Stimulated activated CD4-positive, alpha-beta T cell treated with anti-CD3 and anti-CD28 coated beads, Interleukin-4, amount 100 ng/mL, for 4 hours (primary cell): ENCODE measurements at regions not wholly inside any gene's neighbourhood (a gene's known extent, or its start where the extent isn't known, plus 50 kb on each side); places are given as distances from the start of the nearest gene placed in this dataset.

Source experiments
- DNase-seq, 2 experiments: peaks; one replicate each; pipeline ENCODE4 v3.0.0-alpha.2; 2020

DNA sequence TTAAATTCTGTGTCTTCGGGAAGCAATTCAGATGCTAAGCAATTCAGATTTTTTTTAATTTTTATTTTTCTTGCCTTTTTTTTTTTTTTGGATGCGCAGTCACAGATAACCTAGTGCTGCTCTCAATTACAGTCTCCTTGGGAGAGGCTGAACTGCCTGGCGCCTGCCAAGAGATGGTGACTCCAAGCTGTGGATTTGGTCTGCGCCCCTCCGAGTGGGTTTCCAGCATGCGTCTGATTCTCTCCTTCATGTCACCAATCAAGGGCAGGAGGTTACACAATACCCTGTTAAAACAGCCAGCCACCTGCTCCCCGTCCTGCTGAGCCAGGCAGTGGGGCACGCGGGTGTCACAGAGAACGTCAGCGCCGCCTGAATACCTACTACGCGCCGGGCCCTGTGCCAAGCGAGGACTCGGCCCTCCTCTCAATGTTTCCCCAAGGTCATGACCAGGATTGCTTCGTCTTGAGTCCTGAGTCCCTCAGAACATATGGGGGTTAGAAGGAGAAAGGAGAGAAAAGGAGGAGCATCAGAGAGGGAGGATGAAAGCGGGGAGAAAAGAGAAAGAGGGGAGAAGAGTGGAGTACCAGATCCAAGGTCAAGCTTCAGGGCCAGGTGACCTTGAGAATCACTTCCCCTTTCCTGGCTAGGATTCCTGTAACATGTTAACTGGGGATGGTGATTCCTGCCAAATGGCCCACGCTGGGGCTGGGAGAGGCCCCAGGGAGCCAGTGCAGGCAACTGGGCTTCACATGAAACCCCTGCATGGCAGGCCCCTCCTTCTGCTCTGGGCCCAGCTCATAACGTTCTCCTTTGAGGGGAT is 213.6 kb downstream of the URI1 start:
- DNase-seq = no peak

DNA sequence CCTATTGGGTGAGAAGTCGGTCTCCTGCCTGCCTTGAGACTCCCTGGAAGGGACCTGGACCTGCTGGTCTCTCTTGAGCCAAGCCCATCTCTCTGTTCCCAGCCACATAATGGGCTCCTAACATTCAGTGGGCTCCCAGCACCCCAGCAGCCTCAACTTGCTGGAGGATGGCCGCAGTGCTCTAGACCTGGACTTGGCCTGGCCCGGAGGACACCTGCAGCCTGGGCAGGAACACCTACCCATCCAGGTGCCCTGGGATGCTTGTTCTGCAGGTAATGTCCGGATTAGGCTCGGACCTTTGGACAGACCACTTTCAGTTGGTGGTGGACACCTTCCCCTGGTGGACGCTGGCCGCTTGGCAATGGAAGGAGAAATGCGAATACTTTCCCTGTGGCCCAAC is 214.6 kb downstream of the URI1 start:
- DNase-seq = no peak

DNA sequence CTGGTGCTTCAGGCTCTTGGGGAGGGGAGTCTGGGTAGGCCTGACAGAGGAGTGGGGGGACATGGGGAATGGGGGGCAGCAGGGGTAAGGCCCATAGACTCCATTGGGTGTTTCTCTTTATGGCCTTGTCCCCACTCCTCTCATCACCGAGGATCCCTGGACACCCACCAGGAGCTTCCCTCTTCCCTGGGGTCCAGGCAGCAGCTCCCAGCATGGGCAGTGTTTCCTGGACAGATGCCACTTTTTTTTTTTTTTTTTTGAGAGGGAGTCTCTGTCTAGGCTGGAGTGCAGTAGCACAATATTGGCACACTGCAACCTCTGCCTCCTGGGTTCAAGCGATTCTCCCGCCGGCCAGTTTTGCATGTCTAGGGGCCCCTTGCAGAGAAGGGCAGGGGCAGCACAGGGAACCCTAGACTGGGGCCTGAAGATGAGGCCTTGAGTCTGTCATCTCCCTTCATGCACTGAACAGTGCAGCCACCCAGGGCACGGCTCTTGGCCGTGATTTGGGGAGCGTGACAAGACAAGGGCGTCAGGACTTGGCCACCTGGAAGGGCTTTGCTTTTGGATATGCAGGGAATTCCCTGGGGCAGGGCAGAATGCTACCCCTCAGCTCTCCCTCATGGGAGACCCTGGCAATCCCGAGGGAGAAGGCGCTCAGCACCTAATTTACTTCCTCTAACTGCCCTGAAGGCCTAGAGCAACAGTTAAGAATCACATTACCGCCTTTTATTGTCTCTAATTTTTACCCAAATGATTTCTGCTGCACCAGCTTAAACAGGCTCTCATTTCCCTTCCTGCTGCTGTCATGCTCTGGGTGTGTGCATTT is 213.9 kb upstream of the ZNF536 start:
- DNase-seq = no peak

DNA sequence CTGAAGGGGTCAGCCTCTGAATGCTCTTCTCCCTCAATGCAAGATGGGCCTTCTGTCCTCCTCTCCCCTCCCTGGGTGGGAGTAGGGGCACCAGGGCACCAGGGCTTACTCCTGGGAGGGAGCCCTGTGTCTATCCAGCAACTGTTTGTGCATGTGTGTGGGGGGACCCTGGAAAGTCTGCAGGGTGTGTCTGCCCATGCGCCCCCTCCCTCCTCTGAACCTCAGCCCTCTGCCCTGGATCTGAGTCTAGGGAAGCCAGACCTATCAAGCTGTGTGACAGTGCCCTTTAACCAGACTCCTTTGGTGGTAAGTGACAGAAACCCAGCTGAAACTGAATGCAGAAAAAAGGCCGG is 213.3 kb upstream of the ZNF536 start:
- DNase-seq = no peak

DNA sequence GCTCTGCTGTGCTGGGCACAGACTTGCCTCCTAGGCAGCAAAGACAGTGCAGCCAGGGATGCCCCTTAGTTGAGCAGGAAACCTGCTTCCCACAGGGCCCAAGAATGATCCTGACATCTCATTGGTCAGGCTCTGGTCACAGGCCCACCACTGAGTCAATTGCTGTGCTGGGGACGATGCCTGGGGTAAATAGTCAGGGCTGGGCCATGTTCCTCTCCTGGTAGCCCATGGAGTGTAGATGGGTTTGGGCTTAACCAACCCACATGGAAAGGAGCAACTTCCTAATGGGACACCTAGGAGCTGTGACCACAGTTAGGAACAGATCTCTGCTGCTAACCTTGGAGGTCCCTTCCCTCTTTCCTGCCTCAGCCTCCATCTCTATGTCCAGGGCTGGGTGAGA is 212.5 kb upstream of the ZNF536 start:
- no peak for DNase-seq

DNA sequence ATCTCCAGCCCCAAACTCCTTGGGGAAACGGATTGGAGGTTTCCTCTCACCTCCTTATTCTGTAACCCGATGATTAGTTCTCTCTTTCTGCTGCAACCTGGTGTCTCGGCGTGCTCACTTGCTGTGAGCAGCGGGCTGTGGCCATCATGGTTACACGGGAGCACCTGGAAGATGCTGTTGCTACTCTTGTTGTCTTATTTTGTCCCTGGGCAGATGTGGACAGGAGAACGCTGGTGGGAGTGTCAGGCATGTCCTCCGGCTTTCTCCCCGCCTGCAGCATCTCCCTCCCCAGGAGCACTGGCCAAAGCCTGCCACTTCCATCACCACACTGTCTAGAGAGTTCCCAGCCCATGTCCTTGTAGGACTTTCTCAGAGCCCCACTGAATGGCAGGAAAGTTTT is 211.8 kb upstream of the ZNF536 start:
- DNase-seq = no peak

DNA sequence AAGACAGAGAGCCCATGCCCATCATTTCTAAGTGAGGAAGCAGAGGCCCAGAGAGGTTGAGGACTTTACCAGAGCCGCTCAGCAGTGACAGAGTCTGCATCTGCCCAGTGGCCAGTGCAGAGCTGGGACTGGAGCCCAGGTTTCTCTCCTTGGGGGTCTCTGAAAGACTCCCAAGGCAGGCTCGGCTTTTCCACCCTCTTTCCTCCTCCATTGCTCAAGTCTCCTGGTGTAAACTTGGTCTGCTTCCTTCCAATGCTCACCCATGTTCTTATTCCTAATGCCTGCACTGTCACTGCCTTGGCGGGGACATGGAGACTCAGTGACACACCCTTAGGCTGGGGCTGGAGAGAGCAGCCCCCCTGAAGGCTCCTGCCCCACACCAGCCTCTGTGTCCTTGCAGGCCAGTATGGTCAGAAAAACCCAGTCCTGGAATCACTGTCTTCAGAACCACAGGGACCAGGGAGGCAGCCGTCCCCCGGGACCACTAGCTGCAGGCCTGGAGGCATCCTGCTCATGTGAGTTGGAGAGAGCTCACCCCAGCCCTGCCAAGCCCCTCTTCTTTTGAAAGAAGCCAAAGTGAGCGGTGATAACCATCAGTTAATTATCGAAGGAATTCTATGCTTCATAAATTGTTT is 211.0 kb upstream of the ZNF536 start:
- no peak for DNase-seq

DNA sequence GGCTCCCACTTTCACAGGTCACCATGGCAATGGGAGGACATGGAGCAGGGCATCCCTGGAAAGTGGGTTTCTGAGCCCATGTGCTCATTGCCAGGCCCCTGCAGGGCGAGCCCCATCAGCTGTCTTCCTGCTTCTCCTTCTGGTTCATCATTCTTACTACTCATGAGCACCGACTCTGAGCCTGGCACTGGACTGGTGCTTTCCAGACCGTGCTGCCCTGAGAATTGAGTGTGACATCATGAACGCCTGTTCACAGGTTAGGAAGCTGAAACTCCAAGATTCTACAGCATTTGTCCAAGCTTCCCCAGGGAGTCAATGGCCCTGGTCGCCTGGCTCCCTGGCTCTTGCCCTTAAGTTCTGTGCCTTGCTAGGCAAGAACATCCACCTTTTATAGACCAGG is 210.4 kb upstream of the ZNF536 start:
- DNase-seq = no peak

DNA sequence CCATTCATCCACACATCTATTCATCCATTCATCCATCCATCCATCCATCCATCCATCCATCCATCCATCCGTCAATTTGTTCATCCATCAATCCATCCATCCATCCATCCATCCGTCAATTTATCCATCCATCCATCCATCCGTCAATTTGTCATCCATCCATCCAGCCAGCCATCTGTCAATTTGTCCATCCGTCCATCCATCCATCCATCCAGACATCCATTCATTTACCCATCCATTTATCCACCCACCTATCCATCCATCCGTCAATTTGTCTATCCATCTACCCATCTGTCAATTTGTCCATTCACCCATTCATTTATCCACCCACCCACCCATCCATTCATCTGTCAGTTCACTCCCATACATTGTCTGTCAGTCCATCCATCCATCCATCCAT is 209.5 kb upstream of the ZNF536 start:
- no peak for DNase-seq

DNA sequence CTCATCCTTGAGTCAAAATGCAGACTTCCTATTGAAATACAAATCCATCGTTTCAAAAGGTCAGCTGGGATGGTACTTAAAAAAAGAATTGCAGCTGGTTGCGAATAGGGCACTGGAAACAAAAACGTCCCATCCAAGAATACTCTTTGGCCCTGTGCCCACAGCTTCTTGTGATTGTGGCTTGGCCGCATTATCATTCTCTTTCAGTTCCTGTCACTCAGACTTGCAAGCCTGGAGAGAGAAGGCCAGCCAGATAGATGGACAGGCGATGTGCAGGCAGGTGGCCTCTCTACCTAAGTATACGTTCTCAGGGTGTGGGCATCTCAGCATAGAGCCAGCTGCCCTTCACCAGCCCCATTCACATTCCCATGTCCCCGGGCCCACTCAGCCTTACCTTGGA is 208.5 kb upstream of the ZNF536 start:
- DNase-seq = no peak

DNA sequence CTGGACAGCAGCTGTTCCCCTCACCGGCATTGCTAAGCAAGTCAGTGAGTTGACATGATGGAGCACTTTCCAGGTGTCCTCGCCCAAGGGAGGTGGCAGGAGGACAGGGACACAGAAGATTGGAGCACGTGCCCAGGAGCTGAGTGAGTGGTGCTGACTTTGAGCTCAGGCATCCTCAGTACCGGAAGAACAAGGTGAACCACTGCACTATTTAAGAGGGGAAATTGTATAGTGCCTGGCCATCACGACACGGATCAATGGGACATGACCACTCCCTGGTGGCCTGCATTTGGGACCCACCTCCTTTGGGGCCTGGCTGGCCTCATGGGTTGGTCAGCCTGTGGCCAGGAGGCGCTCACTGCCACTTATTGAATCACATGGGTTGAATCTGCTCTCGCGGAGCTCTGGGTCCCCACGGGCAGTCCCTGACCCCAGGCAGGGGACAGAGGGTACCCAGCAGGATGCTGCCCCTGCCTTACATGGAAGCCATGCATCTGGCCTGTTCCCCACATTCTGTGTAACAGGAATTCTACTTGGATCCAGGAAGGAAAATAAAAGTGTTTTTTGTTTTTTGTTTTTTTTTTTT is 206.9 kb upstream of the ZNF536 start:
- DNase-seq = no peak

DNA sequence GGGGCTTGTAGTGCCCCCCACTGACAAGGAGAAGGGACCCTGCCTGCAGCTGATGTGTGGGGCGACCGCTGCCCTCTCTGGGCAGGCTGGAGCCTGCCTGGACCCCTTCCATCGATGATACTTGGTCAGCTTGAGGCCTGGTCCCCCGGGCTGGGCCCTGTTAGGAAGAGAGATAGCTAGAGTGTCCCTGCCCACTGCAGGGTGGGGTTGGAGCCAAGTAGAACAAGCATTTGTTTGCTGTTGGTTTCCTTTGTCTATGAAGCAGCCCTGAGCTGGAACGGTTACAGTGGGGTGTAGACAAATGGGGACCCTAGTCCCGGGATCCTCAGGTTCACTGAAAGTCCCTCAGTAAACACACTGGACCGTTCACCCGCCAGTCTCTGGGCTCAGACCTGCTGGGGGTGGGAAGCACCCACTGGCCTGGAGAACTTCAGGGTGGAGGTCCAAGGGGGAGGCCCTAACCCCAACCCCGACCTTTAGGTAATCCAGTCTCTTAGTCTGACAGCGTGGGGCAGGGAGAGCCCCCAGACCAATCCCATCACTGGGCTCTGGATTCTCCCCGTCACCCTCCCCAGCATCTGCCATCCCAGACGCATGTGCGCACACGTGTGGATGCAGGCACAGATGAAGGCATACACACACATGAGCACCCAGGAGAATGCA is 204.8 kb upstream of the ZNF536 start:
- no peak for DNase-seq

DNA sequence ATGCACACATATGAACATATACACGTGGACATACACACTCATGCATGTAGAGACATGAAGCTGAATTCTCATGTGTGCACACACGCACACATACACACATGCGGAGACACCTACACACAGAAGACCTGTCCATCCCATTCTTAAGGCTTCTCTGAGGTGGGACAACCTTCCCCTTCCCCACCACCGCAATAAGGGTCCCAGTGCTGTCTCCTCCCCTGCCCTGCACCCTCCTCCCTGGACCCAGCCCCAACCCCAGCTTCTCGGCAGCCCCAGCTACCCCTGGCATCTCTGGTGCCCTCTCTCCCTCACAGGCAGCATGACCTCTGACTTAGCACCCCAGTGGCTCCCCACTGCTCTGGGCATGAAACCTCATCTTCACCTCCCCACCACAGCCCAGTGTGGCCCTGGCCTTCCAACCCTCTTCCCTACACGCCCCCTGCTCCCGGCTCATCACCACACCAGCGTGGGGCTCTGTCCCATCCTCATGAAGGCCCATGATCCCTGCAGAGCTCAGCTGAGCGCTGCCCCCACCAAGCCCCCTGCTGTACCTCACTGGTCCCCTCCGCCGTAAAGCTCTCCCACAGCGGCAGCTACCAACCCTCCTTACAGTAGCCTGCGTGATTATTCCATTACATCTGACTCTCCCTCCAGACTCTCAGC is 204.1 kb upstream of the ZNF536 start:
- DNase-seq = no peak

DNA sequence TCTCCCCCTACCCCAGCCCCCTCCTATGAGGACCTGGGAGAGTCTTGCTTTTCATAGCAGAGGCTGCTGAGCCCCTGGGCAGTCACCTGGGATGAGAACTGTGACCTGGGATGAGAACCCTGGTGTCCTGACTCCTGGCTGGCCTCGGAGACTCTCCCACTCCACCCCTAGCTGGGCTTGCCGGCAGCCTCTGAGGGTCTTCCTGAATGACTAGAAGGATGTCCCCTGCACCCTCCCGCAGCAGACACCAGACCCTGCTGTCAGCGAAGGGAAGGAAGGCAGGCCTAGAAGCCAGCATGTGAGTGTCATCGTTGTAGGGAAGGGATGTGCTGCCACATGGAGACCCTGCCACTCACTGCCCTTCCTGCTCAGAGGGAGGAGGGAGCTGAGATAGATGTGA is 203.4 kb upstream of the ZNF536 start:
- no peak for DNase-seq

DNA sequence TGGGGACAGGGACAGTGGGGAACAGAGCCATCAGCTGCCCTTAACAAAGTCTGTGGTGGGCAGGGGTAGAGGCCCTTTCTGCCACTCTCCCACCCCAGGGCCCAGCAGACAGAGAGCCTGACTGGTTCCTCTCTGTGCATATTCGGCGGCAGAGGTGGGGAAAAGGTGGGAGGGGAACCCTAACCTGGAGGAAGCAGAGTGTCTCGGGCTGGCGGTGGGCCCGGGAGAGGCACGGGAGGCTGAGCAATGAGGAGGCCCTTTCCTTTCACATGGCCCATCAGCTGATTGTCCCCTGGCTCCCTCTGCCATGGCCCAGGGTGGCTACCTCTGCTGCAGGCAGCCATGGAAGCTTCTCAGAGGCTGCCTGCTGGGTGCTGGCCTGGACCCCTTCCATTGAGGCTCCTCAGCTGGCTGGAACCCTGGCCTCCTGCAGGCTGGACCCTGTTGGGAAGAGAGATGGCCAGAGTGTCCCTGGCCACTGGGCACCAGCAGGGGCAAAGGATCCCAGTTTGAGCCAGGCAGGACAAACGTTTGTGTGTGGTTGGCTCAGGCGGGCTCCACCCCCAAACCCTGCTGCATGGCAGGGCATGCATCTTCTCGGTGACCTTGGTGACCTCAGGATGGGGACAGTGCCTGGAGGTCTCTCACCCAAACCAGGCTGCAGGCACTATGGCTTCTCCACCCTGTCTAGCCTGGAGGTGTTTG is 202.8 kb upstream of the ZNF536 start:
- no peak for DNase-seq

DNA sequence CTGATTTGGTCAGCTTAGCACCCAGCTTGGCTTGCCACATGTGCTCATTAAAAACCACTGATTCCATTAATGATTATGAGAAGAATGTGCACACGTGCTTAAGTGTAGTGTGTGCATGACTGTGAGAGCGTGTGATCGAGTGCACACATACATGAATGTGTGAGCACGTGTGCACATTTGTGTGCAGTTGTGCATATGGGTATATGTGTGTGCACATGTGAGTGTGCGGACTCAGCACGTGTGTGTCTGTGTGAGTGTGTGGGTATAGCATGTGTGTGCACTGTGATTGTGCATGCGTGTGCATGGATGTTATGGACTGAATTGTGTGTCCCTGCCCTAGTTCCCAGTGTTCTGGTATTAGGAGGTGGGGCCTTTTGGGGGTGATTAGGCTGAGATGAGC is 202.1 kb upstream of the ZNF536 start:
- no peak for DNase-seq

DNA sequence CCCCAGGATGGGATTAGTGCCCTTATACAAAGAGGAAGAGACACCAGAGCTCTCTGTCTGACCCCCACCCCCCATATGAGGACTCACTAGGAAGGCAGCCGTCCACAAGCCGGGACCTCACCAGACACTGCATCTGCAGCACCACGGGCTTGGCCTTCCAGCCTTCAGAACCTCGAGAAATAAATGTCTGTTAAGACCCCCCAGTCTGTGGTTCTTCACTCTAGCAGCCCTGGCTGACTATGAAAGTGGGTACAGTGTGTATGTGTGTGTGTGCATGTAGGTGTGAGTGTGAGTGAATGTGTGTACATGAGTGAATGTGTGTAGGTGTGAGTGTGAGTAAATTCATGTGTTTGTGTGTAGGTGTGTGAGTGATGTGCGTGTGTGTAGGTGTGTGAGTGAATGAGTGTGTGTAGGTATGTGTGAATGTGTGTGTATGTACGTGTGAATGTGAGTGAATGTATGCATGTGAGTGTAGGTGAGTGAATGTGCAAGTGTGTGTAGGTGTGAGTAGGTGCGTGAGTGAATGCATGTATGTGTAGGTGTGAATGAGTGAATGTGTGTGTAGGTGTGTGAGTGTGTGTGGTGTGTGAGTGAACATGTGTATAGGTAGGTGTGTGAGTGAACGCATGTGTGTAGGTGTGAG is 201.6 kb upstream of the ZNF536 start:
- DNase-seq = no peak

DNA sequence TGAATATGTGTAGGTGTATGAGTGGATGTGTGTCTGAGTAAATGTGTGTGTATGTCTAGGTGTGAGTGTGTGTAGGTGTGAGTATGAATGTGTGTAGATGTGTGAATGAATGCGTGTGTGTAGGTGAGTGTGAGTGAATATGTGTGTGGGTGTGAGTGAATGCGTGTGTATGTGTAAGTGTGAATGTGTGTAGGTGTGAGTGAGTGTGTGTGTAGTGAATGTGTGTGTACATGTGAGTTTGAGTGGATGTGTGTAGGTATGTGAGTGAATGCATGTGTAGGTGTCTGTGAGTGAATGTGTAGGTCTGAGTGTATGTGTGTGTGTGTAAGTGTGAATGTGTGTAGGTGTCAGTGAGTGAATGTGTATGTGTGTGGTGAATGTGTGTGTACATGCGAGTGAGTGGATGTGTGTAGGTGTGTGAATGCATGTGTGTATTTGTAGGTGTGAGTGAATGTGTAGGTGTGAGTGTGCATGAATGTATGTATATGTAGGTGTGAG is 201.0 kb upstream of the ZNF536 start:
- no peak for DNase-seq

DNA sequence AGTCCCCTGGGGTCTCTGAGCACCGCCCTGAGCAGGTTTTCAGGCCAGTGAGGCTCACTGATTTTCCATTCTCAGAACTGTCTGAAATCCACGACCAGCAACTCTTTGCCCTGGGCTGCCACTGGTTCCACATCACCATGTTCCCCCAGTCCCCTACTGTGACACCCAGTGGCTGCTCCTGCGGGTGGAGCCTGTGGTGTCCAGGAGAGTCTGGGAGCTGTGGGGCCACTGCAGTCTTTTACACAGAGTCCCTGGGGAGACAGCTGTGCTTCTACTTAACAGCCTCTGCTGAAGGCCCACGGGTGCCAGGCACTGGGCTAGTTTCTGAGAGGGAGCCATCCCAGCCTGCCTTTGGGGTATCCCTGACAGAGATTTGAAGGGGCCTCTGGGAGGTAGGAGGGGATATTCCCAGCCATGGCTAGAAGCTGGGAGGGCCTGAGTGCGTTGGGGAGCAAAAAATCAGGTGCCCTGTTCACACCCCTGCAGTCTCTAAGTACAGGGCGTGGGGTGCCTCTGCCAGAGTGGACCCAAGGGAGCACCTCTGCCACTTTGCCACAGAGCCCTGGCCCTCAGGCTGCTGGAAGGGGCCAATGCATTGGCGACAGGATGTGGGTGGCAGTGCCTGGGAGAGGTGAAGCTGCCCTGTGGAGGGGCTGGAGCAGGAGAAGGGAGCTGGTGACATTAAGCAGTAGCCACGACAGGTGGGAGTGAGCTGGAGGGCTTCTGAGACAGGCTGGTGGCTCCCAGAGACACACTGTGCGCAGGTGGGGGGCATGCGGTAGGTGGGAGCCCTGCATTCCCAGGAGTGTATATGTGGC is 200.2 kb upstream of the ZNF536 start:
- DNase-seq = no peak

DNA sequence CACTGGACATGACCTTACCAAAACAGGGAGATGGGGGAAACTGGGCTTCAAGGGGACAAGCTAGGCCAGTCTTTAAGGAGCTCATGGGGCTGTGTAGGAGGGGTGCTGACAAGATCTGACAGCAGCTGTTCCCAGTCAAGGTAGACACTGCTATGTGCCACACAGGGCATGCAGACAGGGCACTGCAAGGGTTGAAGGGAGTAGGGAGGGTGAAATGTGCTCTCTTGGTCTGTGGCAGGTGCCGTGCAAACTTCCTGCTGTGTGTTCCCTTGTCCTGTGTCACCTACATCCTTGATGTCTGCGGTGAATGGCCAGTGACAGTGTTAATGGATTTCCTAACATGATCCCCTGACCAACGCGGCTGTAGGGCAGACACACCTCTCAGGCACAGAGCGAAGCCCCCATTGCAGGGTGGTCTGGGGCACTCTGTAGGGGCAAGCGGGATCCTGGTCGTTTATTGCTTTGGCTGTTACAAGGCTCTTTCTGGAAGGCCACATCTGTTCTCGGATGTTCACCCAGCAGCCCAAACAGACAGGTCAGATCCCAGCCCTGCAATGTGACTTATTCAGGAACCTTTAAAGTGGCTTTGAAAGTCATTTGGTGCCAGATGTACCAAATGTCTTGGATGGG is 199.5 kb upstream of the ZNF536 start:
- no peak for DNase-seq
